WTC11 (cell line): ENCODE measurements at regions not wholly inside any gene's neighbourhood (a gene's known extent, or its start where the extent isn't known, plus 50 kb on each side); places are given as distances from the start of the nearest gene placed in this dataset.

Experiments
- ATAC-seq: fragments of 200-7000 bp; cut with Tn5 transposase; 2 replicates; pipeline ENCODE4 v1.10.0; 2021; ENCODE audit warnings: mild to moderate bottlenecking, moderate library complexity
- CTCF ChIA-PET: fragments of 300-600 bp; sonication (Branson Sonifier 250); formaldehyde crosslinking; loops from one replicate; lab custom pipeline; 2021; ENCODE audit warnings: antibody characterized with exemption; lab: Charles Lee
- POLR2A ChIA-PET: fragments of 350-600 bp; sonication (Branson Sonifier 250); formaldehyde crosslinking; loops from one replicate; lab custom pipeline; 2021; ENCODE audit warnings: antibody characterized with exemption; lab: Charles Lee
- DNase-seq: peaks from one replicate; pipeline ENCODE4 v3.0.0; 2021; ENCODE audit warnings: low spot score
- H3K27ac Mint-ChIP-seq: 2 replicates; pipeline ENCODE4 v1.8.0; 2021; ENCODE audit warnings: mixed read lengths
- H3K27me3 Mint-ChIP-seq: 2 replicates; pipeline ENCODE4 v1.8.0; 2021; ENCODE audit warnings: low read depth, mild to moderate bottlenecking, moderate library complexity, mixed read lengths
- H3K36me3 Mint-ChIP-seq: 2 replicates; pipeline ENCODE4 v1.8.0; 2021; ENCODE audit warnings: mixed read lengths
- H3K4me1 Mint-ChIP-seq: 2 replicates; pipeline ENCODE4 v1.8.0; 2022; ENCODE audit warnings: mixed read lengths
- H3K4me3 Mint-ChIP-seq: 2 replicates; pipeline ENCODE4 v1.8.0; 2021; ENCODE audit warnings: mild to moderate bottlenecking, moderate library complexity, mixed read lengths
- H3K9me3 Mint-ChIP-seq: 2 replicates; pipeline ENCODE4 v1.8.0; 2021; ENCODE audit warnings: mixed read lengths
- ATF6 ChIP-seq: sonication (generic); formaldehyde crosslinking; IDR thresholded peaks from 2 replicates; pipeline ENCODE4 v1.8.1; 2023; ENCODE audit warnings: mild to moderate bottlenecking, missing genetic modification reagents
- CREB1 ChIP-seq: sonication (generic); formaldehyde crosslinking; IDR thresholded peaks from 2 replicates; pipeline ENCODE4 v1.8.0; 2023; ENCODE audit warnings: mild to moderate bottlenecking, missing genetic modification reagents
- E2F1 ChIP-seq: sonication (generic); formaldehyde crosslinking; IDR thresholded peaks from 2 replicates; pipeline ENCODE4 v1.8.0; 2022; ENCODE audit warnings: mild to moderate bottlenecking, missing genetic modification reagents
- ELF4 ChIP-seq: sonication (generic); formaldehyde crosslinking; IDR thresholded peaks from 2 replicates; pipeline ENCODE4 v1.8.1; 2022; ENCODE audit warnings: low read depth, mild to moderate bottlenecking, moderate library complexity, missing genetic modification reagents
- EMX1 ChIP-seq: fragments of 250-450 bp; sonication (Bioruptor Pico); IDR thresholded peaks from 2 replicates; pipeline ENCODE4 v1.8.0; 2021; ENCODE audit warnings: mild to moderate bottlenecking
- ESRRA ChIP-seq: sonication (generic); formaldehyde crosslinking; IDR thresholded peaks from 2 replicates; pipeline ENCODE4 v1.8.1; 2022; ENCODE audit warnings: mild to moderate bottlenecking, missing genetic modification reagents, borderline replicate concordance
- FOXK1 ChIP-seq: sonication (generic); formaldehyde crosslinking; IDR thresholded peaks from 2 replicates; pipeline ENCODE4 v1.8.0; 2022; ENCODE audit warnings: mild to moderate bottlenecking, moderate library complexity, missing genetic modification reagents
- GABPB1 ChIP-seq: sonication (generic); formaldehyde crosslinking; IDR thresholded peaks from 2 replicates; pipeline ENCODE4 v1.8.1; 2023; ENCODE audit warnings: mild to moderate bottlenecking, missing genetic modification reagents
- HMGA2 ChIP-seq: fragments of 250-450 bp; sonication (Bioruptor Pico); IDR thresholded peaks from 2 replicates; pipeline ENCODE4 v1.4.0; 2021; ENCODE audit warnings: mild to moderate bottlenecking, moderate library complexity
- JAZF1 ChIP-seq: fragments of 250-450 bp; sonication (Bioruptor Pico); IDR thresholded peaks from 2 replicates; pipeline ENCODE4 v1.9.0; 2021; ENCODE audit warnings: moderate library complexity, mild to moderate bottlenecking, inconsistent platforms
- MLX ChIP-seq: sonication (generic); formaldehyde crosslinking; IDR thresholded peaks from 2 replicates; pipeline ENCODE4 v1.8.1; 2023; ENCODE audit warnings: mild to moderate bottlenecking, missing genetic modification reagents, moderate library complexity
- MXD4 ChIP-seq: fragments of 250-450 bp; sonication (Bioruptor Pico); IDR thresholded peaks from 2 replicates; pipeline ENCODE4 v1.8.0; 2021; ENCODE audit warnings: mild to moderate bottlenecking, moderate library complexity, borderline replicate concordance
- NR1H2 ChIP-seq: sonication (generic); formaldehyde crosslinking; IDR thresholded peaks from 2 replicates; pipeline ENCODE4 v1.9.0; 2021; ENCODE audit warnings: mild to moderate bottlenecking, moderate library complexity, missing genetic modification reagents
- NR3C1 ChIP-seq: sonication (generic); formaldehyde crosslinking; conservative IDR thresholded peaks from 2 replicates; pipeline ENCODE4 v1.8.1; 2023; ENCODE audit warnings: low read depth, mild to moderate bottlenecking, missing genetic modification reagents
- OVOL2 ChIP-seq: fragments of 250-450 bp; sonication (Bioruptor Pico); IDR thresholded peaks from 2 replicates; pipeline ENCODE4 v1.9.0; 2021; ENCODE audit warnings: mild to moderate bottlenecking, borderline replicate concordance
- SMAD3 ChIP-seq: sonication (generic); formaldehyde crosslinking; IDR thresholded peaks from 2 replicates; pipeline ENCODE4 v1.8.0; 2022; ENCODE audit warnings: missing genetic modification reagents, mild to moderate bottlenecking, borderline replicate concordance
- SMAD4 ChIP-seq: sonication (generic); formaldehyde crosslinking; IDR thresholded peaks from 2 replicates; pipeline ENCODE4 v1.8.0; 2022; ENCODE audit warnings: mild to moderate bottlenecking, missing genetic modification reagents
- TP53 ChIP-seq: sonication (generic); formaldehyde crosslinking; IDR thresholded peaks from 2 replicates; pipeline ENCODE4 v1.8.1; 2023; ENCODE audit warnings: mild to moderate bottlenecking, missing genetic modification reagents
- ZMAT4 ChIP-seq: fragments of 250-450 bp; sonication (Bioruptor Pico); IDR thresholded peaks from 2 replicates; pipeline ENCODE4 v1.9.0; 2021; ENCODE audit warnings: mild to moderate bottlenecking
- ZNF512 ChIP-seq: sonication (generic); formaldehyde crosslinking; IDR thresholded peaks from 2 replicates; pipeline ENCODE4 v1.8.1; 2022; ENCODE audit warnings: missing genetic modification reagents, borderline replicate concordance
- TF ChIP-seq, protein P1 (sequence below): fragments of 250-450 bp; sonication (Bioruptor Pico); IDR thresholded peaks from 2 replicates; pipeline ENCODE4 v1.9.0; 2021; ENCODE audit warnings: moderate library complexity, mild to moderate bottlenecking, inconsistent platforms, borderline replicate concordance
- TF ChIP-seq, protein P2 (sequence below): sonication (generic); formaldehyde crosslinking; IDR thresholded peaks from 2 replicates; pipeline ENCODE4 v1.8.1; 2022; ENCODE audit warnings: mild to moderate bottlenecking, moderate library complexity, missing genetic modification reagents
- TF ChIP-seq, protein P3 (sequence below): sonication (generic); formaldehyde crosslinking; IDR thresholded peaks from 2 replicates; pipeline ENCODE4 v1.8.0; 2022; ENCODE audit warnings: mild to moderate bottlenecking, missing genetic modification reagents

DNA sequence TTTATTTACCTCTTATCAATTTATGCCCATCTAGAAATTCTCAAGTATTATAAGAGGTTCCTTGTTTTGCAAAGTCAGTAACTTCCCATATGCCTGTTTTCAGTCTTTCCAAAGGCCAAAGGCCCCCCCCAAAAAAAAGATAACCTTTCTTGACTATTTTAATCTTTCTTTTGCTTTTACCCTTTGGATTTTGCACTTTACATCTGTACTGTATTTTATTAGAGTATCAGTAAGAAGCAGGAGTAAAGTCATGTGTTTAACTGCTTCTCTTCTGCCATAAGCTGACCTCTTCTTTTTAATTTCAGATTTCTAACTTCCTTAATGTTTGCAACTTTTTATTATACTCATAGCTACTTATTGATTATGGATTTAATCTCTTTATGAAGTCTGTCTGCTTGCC, 716.4 kb upstream of the NOVA1 start (continued):
- TF ChIP-seq, protein P1, sequence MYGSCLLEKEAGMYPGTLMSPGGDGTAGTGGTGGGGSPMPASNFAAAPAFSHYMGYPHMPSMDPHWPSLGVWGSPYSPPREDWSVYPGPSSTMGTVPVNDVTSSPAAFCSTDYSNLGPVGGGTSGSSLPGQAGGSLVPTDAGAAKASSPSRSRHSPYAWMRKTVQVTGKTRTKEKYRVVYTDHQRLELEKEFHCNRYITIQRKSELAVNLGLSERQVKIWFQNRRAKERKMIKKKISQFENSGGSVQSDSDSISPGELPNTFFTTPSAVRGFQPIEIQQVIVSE (CRISPR knock-in tag) = no peak
- TF ChIP-seq ELF4 (CRISPR knock-in tag) (no peak), FOXK1 (CRISPR knock-in tag) (no peak), MLX (CRISPR knock-in tag) (no peak), SMAD3 (CRISPR knock-in tag) (no peak), SMAD4 (no peak), ATF6 (CRISPR knock-in tag) (no peak), GABPB1 (CRISPR knock-in tag) (no peak), ESRRA (CRISPR knock-in tag) (no peak), NR3C1 (no peak), NR1H2 (CRISPR knock-in tag) (no peak), TP53 (CRISPR knock-in tag) (no peak), HMGA2 (CRISPR knock-in tag) (no peak), JAZF1 (CRISPR knock-in tag) (no peak)
- TF ChIP-seq, protein P2, sequence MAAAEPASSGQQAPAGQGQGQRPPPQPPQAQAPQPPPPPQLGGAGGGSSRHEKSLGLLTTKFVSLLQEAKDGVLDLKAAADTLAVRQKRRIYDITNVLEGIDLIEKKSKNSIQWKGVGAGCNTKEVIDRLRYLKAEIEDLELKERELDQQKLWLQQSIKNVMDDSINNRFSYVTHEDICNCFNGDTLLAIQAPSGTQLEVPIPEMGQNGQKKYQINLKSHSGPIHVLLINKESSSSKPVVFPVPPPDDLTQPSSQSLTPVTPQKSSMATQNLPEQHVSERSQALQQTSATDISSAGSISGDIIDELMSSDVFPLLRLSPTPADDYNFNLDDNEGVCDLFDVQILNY = no peak

- H3K27me3 Mint-ChIP-seq = no peaks in the 10 kb centered on the region
- no peak overlapping the region for H3K4me3 Mint-ChIP-seq
- ATAC-seq (no peak), DNase-seq (no peak)
- H3K36me3 Mint-ChIP-seq = peaks cover 9% of the 10 kb centered on the region
- no peaks in the 10 kb centered on the region for H3K4me1 Mint-ChIP-seq
- peaks cover 18% of the 10 kb centered on the region for H3K9me3 Mint-ChIP-seq
- H3K27ac Mint-ChIP-seq = no peak overlapping the region
- no peak for TF ChIP-seq ZMAT4 (CRISPR knock-in tag)
- TF ChIP-seq, protein P3, sequence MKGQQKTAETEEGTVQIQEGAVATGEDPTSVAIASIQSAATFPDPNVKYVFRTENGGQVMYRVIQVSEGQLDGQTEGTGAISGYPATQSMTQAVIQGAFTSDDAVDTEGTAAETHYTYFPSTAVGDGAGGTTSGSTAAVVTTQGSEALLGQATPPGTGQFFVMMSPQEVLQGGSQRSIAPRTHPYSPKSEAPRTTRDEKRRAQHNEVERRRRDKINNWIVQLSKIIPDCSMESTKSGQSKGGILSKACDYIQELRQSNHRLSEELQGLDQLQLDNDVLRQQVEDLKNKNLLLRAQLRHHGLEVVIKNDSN (CRISPR knock-in tag) = no peak
- no peak for TF ChIP-seq E2F1
- no peak for TF ChIP-seq CREB1
- TF ChIP-seq MLX (CRISPR knock-in tag) = no peak
- no peak for TF ChIP-seq GABPB1 (CRISPR knock-in tag)
- TF ChIP-seq ZNF512 (CRISPR knock-in tag) = no peak
- no peak for TF ChIP-seq EMX1
- no peak for TF ChIP-seq OVOL2 (CRISPR knock-in tag)
- no peak for TF ChIP-seq MXD4 (CRISPR knock-in tag)
- ChIA-PET CTCF (no interaction called here), POLR2A (no interaction called here)
Observed at GRCh38 chr14:27315477-27315876, 717.6 kb upstream of the NOVA1 start.
